HG03159 (cell line): ENCODE measurements at regions not wholly inside any gene's neighbourhood (a gene's known extent, or its start where the extent isn't known, plus 50 kb on each side); places are given as distances from the start of the nearest gene placed in this dataset.
"Not testable (repeated sequence)": the region's sequence is repeated elsewhere in the genome, so short reads cannot be mapped to it uniquely, and the experiment has no call there.

Experiments used
- ATAC-seq: cut with Tn5 transposase; IDR thresholded peaks from one replicate; pipeline ENCODE4 v1.9.1; 2021; ENCODE audit warnings: mild to moderate bottlenecking, moderate library complexity; ENCODE audit not compliant: unreplicated experiment

DNA sequence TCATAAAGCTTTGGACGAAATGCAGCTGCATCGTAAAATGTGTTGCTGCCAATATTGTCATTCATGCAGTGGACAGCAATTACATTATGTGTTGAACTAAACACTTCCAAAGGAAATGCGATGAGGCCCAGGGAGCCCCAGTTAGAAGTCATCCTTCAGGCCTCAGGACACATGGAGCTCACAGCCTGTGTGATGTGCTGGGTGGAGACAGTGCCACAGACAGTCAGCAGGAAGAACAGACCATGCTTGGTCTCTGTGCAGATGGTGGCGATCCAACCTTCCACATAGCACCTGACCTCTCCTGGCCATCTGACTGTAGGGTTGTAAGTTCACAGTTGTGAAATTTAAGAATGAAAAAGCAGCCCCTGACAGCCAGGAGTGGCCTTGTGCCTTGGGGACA, 118.3 kb upstream of the ALKAL2 start:
- no peak for ATAC-seq

DNA sequence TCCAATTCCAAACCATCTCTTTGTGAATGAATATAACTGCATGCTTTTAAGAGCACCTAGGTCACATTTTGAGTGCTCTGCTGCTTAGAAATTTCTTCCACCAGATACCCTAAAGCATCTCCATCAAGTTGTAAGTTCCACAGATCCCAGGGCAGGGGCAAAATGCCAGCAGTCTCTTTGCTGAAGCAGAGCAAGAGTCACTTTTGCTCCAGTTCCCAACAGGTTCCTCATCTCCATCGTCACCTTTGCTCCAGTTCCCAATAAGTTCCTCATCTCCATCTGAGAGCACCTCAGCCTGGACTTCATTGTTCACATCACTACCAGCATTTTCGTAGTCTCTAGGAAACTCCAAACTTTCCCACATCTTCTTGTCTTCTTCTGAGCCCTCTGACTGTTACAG, 116.7 kb upstream of the ALKAL2 start:
- no peak for ATAC-seq

DNA sequence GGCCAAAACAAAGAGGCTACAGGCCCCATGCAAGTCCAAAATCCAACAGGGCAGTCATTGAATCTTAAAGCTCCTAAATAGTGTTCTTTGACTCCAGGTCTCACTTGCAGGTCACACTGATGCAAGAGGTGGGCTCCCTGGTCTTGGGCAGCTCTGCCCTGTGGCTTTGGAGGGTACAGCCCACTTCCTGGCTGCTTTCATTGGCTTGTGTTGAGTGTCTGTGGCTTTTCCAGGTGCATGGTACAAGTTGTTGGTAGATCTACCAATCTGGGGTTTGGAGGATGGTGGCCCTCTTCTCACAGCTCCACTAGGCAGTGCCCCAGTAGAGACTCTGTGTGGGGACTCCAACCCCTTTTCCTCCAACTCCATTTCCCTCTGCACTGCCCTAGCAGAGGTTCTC, 115.8 kb upstream of the ALKAL2 start:
- ATAC-seq: no peak

DNA sequence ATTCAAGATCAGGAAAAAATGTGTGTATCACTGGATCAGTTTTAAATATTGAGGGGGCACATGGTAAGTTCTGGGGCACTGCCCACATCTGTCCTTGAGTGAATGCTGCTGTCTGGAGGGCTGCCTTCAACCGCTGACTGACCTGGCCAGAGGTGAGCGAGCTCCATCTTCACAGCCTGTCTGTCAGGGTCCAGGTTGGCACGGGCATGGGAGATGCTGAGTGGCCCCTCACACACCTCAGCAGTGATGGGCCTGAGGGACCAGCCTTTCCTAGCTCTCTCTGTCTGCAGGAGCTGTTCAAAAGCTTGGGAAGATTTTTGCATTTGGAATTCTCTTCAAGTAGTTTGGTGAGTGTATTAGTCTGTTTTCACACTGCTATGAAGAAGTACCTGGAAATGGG, 114.8 kb upstream of the ALKAL2 start:
- no peak for ATAC-seq

DNA sequence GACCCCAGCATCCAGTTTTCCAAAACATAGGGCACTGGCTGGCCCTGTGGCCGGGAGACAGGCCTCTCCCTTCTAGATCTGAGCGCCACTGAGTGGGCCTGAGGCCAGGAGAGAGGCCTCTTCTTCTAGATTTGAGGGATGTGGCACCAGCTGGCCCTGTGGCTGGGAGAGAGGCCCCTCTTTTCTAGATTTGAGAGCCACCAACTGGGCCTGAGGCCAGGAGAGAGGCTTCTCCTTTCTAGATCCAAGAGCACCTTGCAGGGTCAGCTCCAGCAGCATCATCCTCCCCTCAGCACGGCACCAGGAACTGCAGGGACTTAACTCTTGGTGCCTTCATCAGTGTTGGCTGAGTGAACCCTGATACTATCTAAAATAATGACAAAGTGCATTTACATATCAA, 114.3 kb upstream of the ALKAL2 start:
- ATAC-seq: no peak

DNA sequence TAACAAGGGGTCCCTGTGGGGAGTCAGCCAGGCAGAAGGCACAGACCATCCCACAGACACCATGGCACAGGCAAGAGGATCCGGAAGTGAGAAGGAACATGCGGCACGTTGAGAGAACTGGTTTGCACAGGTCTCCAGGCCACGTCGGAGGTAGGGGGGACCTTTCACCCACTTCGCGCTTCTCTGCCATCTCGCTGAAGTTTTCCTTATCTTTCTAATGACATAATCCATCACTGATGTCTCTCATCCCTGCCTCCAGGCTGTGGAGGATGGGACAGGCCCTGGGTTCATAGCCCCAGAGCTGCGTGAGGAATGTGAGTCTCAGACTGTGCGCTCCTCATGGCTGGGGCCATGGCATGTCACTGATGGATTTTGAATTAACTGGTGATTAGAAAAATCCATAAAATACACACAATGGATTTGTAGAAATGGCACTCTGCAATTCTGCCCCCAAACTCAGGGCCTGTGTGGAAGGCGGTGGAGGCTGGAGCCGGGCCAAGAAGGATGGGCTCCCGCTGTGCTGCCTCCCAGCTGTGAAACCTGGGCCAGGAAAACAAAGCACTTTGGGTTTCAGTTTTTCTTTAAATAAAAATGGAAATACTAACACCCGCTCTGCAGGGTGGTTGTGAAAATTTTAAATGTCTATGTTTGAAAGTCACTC, 113.3 kb upstream of the ALKAL2 start:
- no peak for ATAC-seq

DNA sequence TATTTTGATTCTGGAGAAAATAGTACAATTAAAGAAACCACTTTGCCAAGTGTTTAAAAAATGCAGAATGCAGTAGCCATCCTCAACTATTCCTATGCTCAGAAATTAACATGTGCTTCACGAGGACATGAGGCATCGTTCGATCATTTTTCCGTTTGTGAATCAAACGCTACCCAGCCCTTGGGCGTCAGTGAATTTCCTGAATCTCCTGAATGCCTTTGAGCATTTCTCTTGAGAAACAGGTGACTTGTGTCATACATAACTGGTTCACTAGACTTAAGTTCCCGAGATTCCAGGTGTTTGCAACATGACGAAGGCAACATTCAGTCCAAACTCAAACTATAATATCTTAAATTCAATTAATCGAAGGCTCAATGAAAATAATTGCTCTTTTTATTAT, 110.0 kb upstream of the ALKAL2 start:
- ATAC-seq: no peak

DNA sequence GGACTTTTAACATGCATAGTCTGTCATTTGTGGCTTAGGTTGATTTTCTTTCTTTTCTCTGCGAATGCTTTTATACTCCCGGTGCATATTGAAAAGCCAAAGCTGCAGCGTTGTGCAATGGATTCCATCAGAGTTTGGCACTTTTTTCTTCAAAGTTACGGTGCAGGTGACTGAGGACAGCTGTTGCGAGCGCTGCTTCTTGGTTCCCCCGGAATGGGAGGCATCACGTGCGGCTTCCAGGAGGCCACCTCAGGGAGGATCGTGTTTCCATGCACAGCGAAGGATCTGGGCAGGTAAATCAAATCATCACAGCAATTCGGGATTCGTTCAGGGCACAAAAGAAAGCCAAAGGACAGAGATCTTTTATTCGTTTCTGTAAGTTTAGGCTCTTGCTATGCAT, 109.6 kb upstream of the ALKAL2 start:
- ATAC-seq: no peak

DNA sequence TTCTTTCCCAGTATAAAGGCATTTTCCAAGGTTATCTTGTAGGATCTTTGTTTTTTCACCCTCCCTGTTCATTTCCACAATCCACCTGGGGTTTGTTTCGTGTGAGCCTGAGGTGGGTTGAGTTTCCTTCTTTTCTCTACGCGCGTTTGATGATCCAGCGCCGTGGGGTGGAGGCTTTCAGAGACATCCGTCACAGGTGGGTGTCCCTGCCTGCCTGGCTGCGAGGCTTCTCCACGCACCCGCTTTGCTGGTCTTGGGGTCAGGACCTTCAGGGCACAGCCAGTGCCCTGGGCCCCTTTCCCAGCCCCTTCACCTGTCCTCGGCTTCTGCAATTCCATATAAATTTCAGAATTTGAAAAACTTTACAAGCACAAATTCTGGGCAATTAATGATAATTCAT, 109.0 kb upstream of the ALKAL2 start:
- ATAC-seq: no peak

DNA sequence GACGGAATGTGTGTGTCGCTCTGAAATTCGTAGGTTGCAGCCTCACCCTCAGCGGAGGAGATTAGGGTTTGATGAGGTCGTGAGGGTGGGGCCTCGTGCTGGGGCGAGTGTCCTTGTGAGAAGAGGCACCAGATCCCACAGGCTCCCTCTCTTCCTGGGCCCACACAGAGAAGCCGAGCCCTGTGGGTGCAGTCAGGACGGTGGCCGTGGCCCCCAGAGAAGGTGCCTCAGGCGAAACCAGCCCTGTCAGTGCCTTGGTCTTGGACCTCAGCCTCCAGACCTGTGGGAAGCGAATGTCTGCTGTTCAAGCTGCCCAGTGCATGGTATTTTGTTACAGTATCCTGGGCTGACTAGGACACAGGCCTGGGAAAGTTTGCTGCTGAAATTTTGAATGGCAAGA, 108.0 kb upstream of the ALKAL2 start:
- no peak for ATAC-seq

DNA sequence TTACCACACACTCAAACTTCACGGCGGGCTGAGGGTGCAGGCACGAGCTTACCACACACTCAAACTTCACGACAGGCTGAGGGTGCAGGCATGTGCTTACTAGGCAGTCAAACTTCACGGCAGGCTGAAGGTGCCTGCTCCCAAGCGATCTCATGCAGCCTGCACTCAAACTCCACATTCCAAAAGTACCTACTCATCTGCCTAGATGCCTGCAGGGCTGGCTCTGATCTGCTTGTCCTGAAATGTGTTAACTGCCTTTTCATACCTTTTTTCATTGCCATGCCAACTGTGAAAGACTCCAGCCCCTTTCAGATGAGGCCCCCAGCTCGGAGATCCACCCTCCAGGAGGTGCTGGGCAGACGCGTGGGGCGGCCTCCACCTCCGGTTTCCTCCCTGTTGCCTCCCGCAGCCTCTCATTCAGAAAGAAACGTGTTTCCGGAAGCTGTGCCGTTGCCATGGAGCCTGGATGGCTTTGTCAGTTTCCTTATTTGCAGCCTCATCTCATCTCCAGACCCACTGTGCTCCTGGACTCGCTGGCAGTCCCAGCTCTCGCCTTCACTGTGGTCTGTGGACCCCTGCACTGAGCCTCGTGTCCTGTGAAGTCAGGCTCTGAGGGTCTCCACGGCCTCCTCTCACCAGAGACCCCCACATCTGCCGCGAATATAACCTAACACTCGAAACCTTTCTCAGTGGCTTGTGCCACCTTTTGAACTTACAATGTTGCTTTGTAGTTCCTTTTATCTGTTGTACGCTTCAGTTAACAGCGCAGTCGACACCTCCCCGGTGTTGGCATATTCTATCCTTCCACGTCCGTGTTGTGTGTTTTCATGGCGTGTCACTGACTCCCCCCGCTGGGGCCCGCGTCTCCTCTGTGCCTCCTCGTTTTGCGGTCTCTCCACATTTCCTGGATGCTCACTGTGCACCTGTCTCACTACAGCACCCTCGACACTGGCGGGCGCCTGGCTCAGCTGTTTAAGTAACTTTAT, 106.1 kb upstream of the ALKAL2 start:
- ATAC-seq: peak; percentile 57

DNA sequence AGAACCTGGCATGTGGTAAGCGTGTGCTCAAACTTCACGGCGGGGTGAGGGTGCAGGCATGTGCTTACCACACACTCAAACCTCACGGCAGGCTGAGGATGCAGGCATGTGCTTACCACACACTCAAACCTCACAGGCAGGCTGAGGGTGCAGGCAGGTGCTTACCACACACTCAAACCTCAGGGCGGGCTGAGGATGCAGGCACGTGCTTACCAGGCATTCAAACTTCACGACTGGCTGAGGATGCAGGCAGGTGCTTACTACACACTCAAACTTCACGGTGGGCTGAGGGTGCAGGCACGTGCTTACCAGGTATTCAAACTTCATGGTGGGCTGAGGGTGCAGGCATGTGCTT, 105.0 kb upstream of the ALKAL2 start:
- ATAC-seq: no peak

DNA sequence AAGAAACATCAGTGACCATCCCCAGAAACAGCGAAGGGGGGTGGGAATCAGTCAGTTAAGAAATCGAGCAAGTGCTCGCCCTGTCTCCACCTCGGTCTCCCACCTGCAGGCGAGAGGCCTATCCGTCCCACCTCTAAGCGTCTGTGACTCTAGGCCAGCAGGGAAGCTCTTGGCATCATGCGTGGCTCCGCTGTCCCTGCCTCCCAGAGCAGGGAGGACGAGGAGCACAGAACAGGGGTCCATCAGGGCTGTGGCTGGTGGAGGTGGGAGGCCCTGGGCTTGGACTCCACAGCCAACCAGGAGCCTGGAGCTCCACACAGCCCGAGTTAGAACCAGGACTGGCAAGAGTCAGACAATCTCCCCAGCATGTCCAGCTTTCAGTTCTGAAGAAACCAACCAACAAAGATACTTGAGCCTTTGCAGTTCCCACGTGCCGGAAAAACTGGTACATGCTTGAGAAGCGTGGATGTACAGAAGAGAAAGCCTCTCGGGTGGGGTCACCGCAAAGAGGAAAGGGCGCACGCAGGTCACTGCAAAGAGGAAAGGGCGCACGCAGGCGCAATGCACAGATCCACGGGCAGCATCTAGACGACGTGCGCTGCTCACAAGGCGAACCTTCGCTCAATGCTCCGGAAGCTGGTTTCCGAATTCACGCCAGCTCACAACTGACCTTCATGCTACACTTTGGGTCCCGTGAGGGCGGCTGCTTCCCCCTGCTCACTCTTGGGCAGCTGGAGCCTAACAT, 104.5 kb upstream of the ALKAL2 start:
- ATAC-seq: no peak

DNA sequence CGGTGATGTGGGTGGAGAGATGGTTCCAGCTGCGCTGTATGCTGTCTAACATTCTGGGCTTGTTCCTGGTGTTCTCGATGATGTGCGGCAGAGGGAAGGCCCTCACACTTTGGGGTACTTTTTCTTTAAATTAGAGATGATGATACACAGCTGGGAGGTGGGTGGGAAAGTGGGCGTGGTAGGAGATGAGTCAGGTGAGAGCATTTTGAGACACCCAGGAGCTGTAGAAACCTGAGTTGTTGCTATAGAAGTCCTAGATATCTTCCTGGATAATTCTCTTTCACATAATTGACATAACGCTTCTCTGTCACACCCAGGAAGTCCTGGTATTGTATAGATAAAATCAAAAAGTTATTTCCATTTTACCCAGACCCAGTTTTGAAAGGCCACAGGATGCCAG, 103.8 kb upstream of the ALKAL2 start:
- ATAC-seq: no peak

DNA sequence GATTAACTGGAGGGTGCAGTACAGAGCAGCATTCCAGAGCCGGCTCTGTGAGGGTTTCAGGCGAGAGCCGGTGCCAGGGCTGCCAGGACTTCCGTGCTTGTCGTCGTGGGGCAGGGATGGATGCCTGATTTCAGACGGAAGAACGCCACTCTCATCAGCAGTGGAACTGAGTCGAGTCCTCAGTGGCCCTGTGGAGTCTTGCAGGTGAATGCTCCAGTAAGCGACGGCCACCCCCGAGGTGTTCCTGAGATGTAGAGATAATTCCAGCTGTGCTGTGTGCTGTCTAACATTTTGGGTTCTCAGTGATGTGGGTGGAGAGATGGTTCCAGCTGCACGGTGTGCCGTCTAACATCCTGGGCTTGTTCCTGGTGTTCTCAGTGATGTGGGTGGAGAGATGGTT, 103.1 kb upstream of the ALKAL2 start:
- ATAC-seq: no peak

DNA sequence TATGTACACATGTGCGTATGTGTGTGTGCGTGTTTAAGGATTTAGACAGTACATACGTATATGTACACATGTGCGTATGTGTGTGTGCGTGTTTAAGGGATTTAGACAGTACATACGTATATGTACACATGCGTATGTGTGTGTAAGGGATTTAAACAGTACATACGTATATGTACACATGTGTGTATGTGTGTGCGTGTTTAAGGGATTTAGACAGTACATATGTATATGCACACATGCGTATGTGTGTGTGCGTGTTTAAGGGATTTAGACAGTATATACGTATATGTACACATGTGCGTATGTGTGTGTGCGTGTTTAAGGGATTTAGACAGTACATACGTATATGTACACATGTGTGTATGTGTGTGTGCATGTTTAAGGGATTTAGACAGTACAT, 102.1 kb upstream of the ALKAL2 start:
- not testable (repeated sequence) for ATAC-seq

DNA sequence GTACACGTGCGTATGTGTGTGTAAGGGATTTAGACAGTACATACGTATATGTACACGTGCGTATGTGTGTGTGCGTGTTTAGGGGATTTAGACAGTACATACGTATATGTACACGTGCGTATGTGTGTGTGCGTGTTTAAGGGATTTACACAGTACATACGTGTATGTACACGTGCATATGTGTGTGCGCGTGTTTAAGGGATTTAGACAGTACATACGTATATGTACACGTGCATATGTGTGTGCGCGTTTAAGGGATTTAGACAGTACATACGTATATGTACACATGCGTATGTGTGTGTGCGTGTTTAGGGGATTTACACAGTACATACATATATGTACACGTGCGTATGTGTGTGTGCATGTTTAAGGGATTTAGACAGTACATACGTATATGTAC, 100.9 kb upstream of the ALKAL2 start:
- not testable (repeated sequence) for ATAC-seq

DNA sequence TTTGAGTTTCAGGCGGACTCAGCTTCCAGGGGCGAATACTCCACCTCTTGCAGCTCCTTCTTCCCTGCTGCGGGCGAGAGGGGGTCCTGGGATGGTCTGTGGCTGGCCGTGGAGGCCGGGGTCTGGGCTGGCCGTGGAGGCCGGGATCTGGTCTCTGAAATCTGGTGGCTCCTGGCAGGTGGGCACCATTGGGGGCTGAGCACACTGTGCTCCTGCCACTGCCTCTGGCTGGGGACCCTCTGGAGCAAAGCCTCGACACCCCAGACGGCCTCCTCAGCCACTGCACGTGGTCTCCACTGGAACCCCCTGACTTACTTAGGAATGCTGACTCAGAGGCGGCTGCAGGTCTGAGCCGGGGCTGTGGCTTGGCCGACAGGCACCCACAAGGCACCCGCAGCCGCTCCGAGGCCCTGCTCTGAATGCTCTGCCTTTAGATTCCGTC, 100.1 kb upstream of the ALKAL2 start:
- ATAC-seq: no peak

DNA sequence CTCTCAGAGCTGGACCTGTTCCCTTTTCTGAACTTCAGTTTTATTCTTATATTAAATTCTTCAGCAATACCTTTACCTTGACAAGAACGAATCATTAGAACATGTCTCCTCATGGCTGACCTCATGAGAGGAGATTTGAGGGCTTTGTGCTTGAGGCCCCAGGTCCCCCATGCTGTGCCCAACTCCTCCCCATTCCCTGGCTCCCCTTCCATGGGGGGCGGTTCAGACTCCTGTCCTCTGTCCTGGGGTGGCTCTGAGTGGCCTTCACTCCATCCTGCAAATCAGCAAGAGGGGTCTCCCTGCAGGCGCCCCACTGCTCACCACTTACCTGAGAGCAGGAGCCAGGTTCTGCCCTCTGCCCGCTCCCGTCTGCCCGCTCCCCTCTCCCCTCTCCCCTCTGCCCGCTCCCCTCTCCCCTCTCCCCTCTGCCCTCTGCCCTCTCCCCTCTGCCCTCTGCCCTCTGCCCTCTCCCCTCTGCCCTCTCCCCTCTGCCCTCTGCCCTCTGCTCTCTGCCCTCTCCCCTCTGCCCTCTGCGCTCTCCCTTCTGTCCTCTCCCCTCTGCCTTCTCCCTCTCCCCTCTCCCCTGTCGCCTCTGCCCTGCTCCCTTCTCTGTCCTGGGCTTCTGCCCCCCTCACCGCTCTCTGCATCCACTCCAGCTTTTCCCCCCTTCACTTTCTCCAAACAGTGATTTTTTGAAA, 98.7 kb upstream of the ALKAL2 start:
- ATAC-seq: no peak

DNA sequence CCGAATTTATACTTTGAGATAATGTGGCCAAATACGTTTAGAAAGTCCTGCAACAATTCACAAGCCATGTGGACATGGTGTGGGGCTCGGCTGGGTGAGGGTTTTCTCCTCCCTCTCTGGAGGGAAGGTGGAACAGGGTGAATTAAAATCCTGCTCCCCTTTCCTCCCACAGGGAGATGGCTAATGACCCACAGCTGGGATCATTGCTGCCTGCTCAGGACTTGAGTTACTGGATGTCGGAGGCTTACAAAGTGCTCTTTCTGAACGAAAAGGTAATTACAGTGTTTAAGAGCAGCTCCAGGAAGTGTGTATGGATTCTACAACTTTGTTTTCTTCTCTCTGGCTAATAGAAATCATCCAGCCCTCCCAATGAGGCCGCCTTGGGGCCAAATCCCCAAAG, 97.9 kb upstream of the ALKAL2 start:
- no peak for ATAC-seq

DNA sequence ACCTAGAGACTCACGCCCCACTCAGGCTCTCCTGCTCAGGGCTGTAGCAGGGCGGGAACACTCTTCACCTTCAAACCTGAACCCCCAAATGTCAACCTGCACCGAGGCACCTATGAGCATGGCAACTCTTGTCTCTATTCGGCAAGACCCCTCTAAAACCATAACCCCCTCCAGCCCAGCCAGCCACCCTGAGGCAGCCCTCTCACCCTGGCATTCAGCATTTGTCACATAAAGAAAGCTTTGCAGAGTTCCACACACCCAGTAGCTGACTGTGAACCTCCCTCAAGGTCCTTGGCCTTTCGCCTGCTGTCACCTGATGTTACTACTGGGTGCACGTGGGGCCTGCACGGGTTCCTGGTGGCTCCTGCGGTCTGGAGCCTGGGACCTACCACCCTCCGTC, 97.2 kb upstream of the ALKAL2 start:
- no peak for ATAC-seq
